Hematopoietic multipotent progenitor cell treated with erythropoietin and hydrocortisone succinate and interleukin-3 and kit ligand, for 4 days (in vitro differentiated cells): ENCODE measurements at regions not wholly inside any gene's neighbourhood (a gene's known extent, or its start where the extent isn't known, plus 50 kb on each side); places are given as distances from the start of the nearest gene placed in this dataset.

Source experiments
- DNase-seq: peaks from one replicate; pipeline ENCODE4 v3.0.0-alpha.2; 2015

DNA sequence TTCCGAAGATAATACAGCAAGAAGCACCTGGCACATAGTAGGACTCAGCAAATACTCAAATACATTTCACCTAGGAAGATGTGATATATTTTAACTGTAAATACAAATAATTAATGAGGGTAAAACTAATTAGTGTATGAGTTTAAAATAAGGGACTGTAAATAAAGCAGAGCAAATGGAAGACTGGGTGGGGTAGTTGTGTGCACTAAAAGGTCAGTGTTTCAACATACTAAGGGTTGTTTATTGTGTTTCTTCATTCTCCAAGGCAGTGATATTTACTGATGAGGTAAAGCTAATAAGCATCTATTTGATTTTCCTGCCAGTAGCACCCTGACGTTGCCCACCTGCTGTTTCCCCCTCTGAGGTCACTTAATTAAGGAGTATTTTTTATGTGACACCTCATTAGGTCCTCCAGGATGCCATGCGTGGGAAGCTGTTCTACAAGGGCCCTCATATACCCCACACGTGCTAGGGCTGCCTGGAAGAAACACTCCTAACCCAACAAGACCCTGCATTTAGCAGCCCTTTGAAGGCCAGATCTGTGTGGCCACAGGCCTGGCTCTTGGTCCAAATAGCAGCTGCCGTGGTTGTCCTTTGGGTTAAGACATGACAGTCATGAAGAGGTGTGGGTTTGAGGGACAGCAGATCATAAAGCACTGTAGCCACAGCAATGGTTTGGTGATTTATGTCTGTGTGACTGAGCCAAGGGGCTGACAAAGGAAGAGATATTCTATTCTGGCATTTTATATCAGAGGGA lies 97.5 kb upstream of the RPS23 start:
- DNase-seq: no peak

DNA sequence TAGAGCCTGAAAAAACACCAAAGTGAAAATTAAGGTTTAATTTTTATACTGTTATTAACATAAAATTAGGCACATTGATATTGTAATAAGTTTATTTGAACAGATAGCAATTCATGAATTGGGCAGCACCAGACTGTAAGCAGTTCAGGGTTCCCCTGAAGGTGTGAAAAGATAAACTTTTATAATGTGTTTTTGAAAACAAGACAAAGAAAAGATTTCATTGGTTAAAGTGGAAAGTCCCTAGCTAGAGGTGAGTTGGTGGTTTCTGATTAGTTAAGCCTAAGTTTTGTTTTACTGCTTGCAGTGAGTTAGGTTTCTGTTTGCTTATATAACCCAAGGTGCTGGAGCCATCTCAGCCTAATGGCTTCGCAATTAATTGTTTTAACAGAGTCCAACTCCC lies 96.5 kb upstream of the RPS23 start:
- DNase-seq: no peak

DNA sequence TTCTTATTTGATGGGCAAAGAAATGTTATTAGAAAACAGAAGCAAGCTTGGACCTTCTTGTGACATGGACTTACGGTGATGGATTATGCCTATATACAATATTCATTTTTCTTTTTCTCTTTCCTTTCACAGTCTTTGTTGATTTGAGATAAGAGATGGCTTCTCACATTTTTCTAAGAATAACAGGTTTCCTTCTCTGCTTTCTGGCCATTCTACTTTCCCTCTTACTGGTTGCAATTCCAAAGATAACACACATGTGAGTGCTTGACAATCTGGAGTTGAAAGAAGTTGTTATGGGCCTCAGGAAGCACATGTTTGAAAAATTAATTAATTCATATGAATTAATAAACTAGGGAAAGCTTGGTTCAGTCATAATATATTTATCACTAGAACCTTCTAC lies 89.8 kb upstream of the RPS23 start:
- DNase-seq: no peak

DNA sequence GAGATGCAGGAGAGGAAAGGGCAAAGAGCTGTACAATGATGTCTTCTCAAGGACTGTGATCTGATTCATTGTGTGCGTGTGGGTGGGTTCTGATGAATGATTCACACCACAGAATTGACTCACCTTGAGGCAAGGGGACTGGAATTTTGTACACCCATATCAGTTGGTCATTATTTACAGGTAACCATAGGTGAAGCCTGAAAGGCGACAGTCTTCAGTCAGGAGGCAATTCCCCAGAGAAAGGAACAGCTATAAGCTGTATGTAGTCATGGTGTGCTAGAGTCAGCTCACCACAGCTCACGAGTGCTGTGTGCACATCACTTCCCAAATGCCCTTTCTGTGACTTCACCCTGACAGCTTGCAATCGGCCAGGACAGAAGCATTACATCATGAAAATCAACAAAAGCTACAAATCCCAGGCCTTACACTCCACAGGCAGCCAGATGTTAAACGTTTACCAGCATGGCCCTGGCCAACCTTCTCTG lies 87.6 kb upstream of the RPS23 start:
- DNase-seq: no peak

DNA sequence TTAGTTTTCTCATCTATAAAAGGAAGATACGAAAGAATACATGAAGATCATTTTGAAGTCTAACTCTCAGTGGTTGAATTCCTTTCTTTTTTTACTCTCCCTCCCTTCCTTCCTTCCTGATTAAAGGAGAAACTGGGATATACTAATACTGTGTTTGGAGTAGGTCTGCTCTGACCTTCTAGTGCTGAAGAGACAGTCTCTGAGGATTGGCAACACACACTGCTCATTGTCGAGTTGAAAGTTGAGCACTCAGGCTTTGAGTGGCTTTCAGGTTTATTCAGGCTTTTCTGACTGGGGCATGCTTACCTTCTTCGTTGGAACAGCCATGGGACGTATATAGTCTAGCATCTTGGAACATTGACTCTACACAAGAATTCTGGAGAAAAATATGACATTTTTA lies 86.9 kb upstream of the RPS23 start:
- DNase-seq: no peak

DNA sequence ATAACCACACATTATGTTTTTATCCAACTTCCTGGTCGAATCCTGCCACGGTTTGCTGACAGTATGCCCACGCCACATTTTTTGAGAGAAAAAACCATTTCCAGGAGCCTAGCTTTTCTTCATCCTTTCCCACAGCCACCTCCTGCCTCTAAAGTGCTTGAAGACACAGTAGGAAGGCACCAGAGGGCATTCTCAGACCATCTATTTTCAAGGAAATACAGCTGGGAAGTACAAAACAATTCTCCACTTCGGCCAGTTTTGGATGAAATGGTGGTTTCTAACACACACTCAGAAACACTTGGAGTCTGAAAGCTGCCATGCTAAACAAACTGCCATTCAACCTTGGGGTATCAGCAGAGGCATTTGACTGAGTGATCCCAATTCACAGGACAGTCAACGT lies 86.3 kb upstream of the RPS23 start:
- peak; percentile 46 for DNase-seq

DNA sequence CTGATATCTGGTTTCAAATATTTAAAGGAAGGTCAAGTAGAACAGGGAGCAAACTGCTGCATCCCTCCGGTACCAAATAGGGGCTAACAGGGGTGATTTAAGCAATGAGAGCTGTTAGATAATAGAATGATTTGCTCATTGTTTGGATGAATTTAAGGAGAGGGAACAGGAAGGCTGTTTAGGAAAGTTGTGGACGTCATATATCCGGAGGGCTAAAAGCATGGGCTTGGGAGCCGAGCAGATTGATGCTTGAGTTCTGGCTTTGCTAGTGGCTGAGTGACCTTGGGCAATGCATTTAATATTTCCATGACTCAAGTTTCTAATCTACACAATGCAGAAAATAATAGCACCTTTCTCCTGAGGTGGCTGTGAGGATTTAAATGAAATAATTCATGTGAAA lies 85.4 kb upstream of the RPS23 start:
- DNase-seq: no peak

DNA sequence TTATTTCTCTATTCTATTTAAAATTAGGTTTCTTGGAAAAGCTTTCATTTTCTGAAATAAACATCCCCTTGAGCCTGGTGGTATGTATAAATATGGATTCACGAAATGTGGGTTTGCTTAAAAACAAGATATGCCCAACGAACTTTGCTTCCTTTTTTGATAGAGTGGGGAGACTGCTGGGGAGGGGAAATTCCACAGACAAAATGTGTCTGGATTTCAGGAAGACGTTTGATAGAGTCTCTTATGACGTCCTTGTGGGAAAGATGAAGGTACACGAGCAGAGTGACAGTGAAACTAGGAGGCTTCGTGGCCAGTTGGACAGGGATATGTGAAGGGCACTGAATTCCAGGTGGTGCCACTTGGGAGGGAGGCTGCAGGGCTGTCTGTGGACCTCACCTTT lies 84.5 kb upstream of the RPS23 start:
- no peak for DNase-seq

DNA sequence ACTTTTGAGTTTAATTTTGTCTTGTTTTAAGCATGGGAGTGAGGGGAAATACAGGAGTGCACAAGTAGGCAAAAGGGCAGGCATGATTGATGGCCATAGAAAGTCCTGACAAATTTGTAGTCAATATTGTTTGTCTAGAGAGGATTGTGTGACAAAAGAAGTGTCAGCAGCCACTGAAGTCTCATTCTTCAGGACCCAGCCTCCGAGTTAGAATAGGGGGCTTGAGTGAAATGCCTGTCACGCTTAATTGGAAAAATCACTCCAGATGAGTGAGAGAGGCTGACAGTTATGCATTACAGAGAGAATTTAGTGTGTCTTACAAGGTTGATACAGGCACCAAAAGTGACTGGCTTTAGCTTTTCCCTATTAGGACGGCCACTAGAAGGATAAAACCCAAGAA lies 81.9 kb upstream of the RPS23 start:
- no peak for DNase-seq

DNA sequence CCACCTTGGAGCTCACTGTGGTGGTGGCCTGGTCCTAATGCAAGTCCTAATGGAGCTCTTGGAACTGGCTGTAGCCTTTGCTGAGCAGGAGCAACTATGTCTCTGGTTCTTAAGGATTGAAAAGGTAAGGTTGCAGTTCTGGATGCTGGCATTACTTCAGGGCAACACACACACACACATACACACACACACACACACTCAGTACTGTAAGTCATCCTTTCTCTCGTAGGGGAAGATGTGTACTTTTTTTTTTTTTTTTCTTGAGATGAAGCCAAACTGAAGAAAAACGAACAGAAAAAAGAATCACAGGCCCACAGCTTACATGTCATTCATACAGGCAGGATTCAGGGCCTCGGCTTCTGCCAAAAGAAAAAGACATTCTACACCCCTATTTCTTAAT lies 81.1 kb upstream of the RPS23 start:
- DNase-seq: no peak

DNA sequence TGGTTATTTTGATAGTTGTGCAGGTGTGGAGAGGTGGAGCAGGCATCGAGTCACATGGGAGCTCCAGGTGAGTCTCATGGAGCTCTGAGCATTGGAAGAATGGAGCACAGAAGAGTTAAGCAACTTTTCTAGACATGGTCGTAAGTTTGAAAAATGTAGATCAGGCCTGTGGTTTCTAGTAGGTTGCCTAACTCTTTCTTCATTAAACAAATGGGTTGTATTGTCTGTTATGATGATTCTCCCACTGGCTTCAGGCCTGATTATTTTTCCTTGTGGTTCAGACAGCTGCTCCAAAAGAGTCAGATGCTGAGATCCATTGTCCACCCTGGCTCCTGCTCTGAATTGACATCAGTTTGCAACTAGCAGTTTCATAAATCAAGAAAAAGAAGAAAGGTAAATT lies 80.3 kb upstream of the RPS23 start:
- DNase-seq: no peak

DNA sequence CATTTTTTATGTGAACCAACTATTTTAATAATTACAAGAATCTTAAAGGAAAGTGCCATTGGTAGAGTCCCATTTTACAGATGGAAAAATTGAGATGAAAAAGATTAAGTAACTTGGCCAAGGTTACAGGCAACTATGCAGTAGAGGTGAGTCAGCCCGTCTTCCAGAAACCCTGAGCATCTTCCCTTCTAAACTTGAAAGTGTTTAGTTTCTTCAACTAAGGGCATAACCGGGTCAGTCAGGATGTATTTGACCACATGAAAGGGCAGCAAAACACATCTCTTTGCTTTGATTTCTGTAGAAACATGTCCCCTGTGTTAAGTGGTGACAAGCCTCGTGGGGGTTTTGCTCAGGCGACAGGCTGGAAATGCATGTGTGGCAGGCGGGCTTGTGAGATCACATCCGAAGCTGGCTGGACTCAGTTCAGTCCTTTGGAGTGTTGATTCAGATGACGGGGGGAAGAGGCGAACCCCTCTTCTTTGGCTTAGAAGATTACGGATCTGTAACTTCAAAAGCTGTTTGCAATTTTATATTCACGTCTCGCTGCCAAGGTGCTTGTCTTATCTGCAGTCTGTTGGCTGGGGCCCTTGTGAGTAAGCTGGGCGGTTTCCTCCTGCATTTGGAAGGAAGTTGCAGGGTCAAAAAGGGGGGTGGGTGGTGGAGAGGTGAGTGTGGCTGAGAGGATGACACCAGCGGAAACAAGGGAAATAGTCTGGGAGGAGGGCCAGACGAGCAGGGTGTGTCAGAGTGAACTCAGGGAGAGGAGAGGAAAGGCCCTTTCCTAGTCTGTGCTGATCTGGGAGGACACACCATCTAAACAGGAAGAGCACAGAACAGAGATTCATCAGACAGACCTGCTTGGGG lies 78.9 kb upstream of the RPS23 start:
- DNase-seq: peak; percentile 79

DNA sequence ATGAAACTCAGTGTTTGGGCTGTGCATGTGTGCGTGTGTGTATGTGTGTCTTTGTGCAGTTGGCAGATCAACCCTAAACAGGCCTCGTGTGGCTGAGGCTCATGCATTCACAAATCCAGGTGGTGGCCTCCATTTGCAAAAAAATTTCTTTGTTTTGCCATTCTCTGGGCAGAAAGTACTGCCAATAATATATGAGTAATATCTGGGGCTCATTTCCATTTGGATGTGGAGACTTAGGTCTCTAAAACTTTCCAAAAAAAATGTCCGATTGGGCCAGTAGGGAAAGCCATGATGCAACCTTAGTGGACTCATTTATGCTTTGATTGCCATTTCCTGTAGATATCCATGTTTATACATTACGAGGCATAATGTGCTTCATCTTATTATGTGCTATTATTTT lies 77.9 kb upstream of the RPS23 start:
- no peak for DNase-seq

DNA sequence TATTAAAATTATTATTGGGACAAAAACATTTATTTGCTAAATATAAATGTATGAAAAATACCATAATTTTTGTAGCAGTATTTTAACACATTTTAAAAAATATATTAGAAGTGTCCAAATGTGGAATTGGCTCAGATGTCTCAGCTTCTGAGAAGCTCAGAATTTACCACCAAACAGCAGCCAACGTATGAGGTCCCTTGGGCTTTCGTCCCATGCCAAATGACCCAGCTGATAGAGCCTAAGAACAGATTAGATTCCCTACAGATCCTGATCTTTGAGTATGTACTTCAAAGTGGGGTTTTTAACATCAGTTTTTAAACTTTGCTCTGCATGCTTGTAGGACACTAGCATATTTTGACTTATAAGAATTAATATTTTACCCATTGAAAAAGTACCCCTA lies 77.3 kb upstream of the RPS23 start:
- DNase-seq: no peak

DNA sequence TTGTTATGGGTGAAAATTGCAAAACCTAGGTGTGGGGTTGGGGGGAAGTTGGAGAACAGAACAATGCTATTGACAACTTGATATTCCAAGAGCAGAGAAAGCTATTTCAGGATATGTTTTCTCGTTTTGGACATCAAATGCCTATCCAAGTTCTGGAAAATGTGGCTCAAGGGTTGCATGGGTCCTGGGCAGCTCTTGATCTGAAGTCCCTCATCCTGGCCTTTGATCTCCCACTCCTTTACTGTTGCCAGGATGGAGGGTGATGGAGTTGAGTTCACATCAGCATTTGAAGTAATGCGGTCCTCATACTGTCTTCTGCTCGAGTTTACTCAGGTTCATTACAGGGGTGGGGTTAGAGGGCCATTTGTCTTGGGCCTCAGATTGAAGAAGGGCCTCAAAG lies 76.9 kb upstream of the RPS23 start:
- DNase-seq: no peak

DNA sequence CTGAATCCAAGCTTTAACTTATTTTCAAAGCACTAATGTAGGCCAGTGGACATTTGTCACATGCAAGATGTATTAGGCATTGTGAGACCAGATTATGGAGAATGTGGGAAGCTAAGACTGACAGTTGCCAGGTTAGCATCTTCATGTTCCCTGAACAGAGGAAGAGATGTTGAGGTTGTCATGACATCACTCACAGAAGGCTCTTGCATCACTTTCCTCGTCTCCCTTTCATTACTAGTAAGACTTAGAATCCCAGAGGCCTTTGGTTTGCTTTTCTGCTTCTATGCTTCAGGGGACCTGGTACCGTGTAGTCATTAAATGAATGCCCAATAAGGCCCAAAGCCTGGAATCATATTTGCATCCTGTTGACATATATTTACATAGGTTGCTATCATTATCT lies 76.4 kb upstream of the RPS23 start:
- DNase-seq: no peak

DNA sequence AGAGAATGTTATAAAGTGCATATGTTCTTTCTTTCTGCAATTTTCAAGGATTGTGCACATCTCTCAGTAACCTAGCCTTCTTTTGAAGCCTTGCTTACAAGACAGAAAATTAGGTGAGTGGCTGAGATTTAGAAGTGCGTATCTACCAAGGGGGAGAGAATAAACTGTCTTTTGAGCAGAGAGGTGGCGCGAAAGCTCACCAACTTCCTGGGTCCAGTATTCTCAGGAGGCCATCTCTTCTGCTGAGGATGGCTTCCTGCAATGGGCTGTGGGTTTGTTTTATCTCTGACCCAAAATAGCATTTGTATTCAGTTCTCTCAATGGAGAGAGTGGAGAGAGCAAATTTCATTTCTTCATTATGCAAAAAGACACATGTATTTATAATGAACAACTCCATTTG lies 75.4 kb upstream of the RPS23 start:
- DNase-seq: no peak

DNA sequence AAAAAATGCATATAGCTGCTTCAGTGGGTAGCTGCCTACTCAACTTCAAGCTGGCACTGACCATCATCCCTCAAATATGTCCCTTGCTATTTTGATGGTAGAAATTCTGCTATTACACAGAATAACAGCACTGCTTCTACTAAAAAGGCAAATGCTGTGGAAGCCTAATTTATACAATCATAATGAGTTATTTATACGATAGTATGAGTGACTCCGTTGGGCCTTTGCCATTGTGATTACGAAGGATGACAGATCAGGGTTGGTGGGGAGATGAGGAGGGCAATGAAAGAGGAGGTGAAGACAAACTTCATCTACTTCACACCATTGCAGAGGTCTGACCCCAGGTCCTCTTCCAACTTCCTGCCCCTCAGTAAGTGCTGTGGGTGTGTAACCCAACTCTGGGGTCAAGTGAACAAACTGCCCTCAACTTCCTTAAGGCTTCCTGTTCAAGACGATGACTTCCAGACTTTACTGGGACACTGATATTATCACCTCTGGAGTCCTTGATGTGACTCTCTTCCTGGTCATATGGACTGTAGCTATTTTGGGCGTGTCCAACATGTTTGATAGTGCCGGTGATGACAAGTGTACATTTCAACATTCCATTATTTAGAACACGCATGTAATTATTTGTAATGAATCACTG lies 74.1 kb upstream of the RPS23 start:
- DNase-seq: no peak

DNA sequence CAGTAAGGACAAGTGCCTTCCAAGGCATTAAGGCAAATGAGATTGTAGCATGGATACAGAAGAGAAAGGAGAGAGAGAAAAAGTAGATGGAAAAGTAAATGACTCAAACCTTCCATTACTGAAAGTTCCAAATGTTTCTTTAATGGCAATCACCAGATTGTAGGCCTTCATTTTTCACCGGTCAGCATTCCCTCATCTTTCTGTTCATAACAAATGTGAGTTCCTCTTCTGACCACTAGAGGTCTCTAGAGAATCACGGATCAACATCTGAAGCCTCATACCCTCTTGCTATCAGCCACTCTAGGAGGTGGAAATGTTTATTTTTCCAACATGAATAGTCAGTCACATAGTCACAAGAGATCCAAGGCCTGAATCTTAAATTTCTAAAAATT lies 73.6 kb upstream of the RPS23 start:
- DNase-seq: peak; percentile 82

DNA sequence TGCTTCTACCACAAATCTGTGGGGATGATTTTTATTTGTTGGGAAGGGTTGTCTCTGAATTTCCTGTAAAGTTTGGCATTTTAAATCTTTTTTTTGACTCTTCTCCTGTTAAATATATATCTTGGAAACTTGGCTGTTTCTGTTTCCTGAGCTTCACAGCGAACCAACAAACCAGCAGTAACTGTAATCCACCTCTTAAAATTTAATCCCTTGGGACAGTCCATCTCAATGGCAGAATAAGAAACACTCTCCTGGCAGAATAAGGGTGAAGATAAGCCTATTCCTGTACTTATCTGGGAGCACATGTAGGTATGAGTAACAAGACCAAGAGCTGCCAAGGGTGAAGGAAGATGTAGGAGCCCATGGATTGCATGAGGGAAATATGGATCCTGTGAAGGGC lies 73.1 kb upstream of the RPS23 start:
- DNase-seq: no peak

DNA sequence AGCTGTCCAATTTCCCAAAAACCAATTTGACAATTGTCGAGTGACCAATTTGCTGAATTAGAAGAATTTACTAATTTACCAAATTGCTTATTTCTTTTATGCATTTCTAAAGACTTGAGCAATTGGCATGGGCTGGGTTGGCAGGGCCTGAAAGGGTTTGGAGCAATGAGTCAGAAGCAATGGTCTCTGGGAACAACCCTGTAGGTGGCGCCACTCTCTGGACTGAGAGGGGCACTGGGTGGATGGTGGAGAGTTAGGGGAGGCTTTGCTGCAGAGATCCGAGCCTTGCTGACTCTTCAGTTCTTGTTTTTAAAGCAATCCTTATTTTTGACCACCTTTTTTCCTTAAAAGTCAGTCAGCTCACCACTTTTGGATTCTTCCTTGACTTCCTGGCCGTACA lies 71.5 kb upstream of the RPS23 start:
- DNase-seq: peak; percentile 60

DNA sequence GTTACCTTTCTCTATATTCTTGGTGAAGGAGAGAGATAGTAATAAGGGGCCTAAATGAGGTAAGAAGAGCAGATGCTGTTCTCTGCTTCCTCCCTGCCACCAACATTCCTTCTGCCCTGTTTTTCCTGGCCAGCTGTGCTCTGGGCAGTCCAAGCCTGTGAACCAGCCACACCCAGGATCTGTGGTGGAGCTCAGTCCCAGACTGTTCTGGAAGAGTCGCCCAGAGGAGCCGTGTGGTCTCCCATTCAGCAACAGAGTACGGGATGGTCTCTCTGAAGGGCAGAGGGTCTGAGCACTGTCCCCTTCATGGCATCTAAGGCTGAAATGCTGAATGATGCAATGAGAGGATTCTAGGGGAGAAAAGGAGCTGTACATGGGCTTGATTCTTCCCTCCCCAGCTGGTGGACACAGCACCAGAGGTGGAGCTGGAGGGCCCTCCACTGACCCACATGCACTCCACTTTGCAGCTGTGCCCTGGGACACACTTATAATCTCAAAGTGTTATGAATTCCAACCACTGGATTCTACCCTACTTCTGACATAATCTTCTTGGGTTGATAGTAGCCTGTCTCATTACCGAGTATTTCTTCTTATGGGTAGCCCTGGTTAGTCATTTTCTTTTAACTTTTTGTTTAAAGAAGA lies 70.8 kb upstream of the RPS23 start:
- no peak for DNase-seq

DNA sequence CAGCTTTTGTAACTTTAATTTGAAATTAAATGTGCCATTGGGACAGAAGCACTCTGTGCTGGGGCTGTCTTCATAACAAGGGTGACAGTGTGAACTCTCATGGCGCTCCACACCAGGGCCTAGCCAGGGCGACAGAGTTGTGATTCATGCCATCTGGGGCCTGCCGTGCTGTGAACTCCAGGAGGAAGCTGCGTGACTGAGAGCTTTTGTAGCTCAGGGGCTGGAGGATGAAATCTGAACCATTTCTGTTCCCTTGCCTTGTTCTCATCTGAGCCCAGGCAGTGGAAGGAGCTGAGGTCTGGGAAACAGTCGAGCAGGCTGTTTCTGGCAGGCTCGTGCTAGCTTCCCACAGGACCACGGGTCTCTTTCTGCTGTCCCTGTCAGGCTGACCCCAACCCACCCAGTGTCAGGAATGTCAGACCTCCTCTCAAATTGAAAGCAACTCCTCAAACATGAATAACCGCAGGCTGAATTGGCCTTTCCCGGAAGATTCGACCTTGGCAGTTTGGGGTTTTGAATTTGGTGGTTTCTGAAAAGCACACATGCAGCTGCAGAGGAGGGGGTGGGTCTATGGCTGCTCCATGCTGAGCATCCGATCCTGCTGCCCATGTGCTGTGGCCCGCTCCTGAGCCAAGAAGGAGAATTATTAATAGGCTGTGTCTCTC lies 69.2 kb upstream of the RPS23 start:
- DNase-seq: no peak
